SK-N-MC (cell line): ENCODE measurements at regions not wholly inside any gene's neighbourhood (a gene's known extent, or its start where the extent isn't known, plus 50 kb on each side); places are given as distances from the start of the nearest gene placed in this dataset.

ENCODE experiments used
- FOXP2 ChIP-seq: optimal IDR thresholded peaks from 2 replicates; pipeline ENCODE3; 2011; ENCODE audit warnings: mild to moderate bottlenecking, moderate library complexity; ENCODE audit not compliant: insufficient read depth; ENCODE audit errors: extremely low read length, control extremely low read depth
- POLR2AphosphoS5 ChIP-seq: IDR thresholded peaks from 2 replicates; pipeline ENCODE4 v1.6.1; 2012; ENCODE audit warnings: mild to moderate bottlenecking, low read depth, low read length, borderline replicate concordance

DNA sequence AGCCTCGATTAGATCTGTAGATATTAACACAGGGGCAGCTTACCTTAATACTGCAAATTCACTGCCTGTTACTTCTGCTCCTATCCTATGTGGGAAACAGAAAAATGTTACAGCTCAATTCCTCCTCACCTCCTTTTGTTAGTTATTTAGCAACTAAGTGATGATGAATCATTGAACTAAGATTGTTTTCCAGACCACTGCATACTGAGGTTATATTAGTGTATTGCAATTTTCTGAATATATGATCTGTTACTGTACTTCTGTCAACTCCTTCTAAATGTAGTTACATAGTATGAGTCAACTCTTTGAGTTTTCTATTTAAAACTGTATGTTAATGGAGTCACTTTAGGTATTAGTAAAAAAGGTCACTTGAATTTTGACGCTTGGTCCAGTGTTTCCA is 331.5 kb upstream of the SLCO3A1 start:
- TF ChIP-seq POLR2AphosphoS5 = no peak
- no peak for TF ChIP-seq FOXP2
